CD4-positive, alpha-beta T cell treated with Interleukin-10 for 1 hour (primary cell): ENCODE measurements at regions not wholly inside any gene's neighbourhood (a gene's known extent, or its start where the extent isn't known, plus 50 kb on each side); places are given as distances from the start of the nearest gene placed in this dataset.
"Not testable (repeated sequence)": the region's sequence is repeated elsewhere in the genome, so short reads cannot be mapped to it uniquely, and the experiment has no call there.

ENCODE experiments used
- DNase-seq: peaks from one replicate; pipeline ENCODE4 v3.0.0-alpha.2; 2020

DNA sequence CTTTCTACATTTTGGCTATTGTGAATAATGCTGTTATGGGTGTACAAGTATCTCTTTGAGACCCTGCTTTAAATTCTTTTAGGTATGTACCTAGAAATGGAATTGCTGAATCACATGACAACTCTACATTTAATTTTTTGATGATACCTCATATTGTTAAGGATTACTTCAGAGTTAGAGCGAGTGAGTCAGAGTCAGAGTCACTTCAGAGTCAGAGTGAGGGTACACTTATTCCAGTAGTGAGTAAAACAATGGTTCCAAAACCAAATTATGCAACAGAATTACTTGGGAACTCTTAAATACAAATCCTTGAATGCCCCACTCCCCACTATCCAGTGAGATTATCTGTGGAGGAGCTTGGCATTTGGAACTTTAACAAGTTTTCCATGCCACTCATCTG is 50.3 kb upstream of the SNRK start:
- no peak for DNase-seq

DNA sequence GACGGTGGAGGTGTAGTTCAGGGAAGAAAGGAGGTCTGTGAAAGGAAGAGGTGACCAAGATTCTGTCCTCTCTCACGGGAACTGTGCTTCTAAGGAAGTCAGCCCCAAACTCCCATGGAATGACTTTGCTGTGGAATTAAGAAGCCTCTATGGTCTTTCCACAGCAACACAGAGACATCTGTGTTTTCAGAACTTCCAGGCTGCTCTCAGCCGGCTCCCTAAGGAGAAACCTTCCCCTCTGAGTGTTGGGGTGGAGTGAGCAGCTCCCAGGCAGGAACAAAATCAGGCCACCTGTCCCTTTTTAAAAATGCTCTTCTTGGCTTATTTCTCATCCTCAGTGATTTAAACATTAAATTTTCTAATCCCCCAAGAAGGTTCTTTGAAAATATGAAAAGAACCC is 53.3 kb upstream of the SNRK start:
- no peak for DNase-seq

DNA sequence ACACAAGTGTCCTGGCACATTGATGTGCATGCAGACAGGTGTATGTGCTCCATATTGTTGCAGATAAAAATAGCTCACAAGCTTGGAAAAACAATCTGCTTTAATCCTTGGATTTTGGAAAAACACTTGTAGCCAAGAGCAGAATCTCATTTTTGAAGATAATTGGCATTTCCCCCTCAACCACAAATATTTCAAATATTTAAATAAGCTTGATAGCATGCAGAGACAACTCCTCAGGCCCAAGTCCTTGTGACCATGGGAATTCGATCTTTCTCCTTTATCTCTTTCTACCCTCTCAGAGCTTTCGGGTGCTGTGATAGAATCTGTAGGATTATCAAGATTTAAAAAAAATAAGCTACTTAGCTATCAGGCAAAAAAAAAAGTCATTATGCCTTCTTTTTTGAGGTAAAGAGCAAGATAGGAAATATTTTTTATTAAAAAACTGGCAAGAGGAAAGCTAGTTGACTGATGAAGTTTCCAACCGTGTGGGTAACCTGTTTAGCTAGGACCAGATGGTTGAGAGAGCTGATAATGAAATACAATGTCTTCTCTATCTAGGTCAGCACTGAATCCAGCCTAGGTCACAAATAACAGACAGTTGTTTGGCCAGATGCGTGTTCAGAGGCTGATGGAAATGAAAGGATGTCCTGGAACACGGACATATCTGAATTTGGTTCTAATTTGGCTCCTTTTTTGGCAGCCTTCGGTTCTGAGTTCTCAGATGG is 54.9 kb upstream of the SNRK start:
- DNase-seq = no peak

DNA sequence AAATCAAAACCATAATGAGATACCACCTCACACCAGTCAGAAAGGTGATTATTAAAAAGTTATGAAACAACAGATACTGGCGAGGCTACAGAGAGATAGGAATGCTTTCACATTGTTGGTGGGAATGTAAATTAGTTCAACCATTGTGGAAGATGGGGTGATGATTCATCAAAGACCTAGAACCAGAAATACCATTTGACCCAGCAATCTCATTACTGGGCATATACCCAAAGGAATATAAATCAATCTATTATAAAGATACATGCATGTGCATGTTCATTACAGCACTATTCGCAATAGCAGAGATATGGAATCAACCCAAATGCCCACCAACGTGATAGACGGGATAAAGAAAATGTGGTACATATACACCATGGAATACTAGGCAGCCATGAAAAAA is 56.5 kb upstream of the SNRK start:
- not testable (repeated sequence) for DNase-seq

DNA sequence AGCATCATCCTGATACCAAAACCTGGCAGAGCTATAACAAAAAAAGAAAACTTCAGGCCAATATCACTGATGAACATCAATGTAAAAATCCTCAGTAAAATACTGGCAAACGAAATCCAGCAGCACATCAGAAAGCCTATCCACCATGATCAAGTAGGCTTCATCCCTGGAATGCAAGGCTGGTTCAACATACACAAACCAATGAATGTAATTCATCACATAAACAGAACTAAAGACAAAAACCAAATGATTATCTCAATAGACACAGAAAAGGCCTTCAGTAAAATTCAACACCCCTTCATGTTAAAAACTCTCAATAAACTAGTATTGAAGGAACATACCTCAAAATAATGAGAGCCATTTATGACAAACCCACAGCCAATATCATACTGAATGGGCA is 58.7 kb upstream of the SNRK start:
- not testable (repeated sequence) for DNase-seq

DNA sequence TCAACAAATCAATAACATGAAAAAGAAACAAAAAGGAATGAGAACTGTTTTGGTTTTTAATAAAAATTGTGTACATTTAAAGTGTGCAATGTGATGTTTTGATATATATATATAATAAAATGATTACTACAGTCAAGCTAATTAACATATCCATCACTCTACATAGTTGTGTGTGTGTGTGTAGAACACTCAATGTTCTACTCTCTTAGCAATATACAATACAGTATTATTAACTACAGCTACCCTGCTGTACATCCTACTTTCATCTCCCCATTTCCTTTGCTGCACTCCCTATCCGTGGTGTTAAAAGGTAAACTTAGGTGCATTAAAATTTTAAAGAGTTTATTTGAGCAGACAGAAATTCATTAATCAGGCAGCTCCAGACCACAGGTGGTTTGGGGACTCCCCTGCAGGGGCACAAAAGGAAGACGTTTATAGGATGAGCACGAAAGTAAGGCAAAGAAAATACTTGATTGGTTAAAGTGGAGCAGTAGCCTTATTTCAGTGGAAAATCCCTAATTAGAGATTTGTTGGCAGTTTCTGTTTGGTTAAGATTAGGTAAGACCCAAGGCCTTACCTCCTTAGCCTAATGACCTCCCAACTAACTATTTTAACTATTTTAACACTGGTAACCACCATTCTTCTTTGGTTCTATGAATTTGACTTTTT is 61.8 kb upstream of the SNRK start:
- peak; percentile 53 for DNase-seq

DNA sequence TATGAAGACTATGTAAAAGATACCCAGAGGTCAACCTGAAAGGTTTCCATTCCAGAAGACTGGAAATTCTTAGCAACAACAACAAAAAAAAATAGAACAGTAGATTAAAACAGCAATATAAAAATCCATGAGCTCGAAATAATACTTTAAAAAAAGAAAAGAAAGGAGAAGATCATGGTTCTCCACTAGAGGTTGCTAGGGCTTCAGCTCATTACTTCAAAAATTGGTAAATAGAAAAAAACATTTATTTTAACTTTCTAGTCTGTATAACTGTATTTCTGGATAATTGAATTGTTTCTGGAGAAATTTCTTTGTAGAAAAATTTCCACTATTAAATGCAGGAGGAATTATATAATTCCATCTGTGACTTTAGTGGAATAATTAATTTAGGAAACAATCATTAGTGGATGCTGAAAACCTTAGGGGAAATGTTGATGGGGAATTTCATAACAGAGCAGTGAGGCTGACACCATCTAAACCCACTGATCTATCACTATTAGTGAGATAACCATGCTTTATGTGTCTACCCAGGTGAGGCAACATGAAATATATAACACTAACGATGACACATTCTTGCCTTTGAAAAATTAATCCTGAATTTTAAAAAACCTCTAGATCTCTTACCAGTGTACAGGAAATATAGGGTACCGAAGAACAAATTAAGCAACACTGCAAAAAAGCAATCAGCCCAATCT is 62.5 kb upstream of the SNRK start:
- DNase-seq = peak; percentile 38

DNA sequence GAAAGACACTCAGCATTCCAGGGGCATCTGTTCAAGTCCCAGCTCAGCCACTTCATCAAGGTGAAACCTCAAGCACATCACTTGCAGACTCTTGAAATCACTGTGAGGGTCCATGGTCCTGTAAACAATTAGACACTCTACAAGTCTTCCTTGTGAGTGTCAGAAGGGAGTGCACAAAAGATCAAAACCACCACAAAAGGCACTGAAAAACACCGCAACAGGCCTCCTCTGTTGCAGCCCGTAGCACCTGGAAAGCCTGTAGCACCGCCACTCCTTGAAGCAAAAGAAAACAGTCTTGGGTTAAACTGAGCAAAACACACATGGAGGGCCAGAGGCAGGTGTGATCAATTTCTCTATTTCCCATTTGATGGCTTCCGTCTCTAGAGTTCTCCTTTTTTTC is 63.8 kb upstream of the SNRK start:
- DNase-seq = peak; percentile 35

DNA sequence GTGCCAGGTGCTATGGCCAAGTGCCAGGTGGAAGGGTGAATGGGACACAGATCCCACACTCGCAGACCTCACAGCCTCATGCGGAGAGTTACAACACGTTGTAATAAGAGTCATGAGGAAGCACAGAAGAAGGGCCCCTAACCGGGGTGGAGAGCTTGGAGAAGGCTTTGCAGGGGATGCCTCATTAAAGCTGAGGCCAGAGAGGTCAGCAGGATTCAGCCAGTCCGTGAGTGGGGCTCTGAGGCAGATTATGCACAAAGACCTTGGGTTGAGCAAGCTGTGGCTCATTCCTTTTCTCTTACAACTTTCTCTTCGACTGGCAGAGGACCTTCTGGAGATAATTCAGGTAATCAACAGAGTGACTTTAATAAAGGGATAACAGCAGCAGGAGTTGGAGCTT is 65.3 kb upstream of the SNRK start:
- no peak for DNase-seq

DNA sequence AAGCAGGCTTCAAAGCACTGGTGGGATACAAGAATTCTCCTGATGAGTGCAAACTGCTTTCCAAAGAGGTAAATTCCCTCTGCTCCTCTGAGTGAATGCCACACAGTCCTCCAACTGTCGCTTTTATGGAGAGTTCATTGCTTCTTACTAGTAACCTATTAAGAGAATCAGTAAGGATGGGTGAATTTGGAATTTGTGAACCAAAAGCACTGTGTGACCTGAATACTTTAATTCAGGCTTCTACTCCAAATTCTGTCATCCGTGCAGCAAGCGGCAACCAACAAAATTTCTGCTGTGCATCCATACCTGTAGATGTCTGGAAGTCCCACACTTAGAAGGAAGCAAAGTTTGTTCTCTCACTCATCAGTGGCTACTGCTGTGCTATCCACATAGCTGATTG is 66.7 kb upstream of the SNRK start:
- DNase-seq = no peak

DNA sequence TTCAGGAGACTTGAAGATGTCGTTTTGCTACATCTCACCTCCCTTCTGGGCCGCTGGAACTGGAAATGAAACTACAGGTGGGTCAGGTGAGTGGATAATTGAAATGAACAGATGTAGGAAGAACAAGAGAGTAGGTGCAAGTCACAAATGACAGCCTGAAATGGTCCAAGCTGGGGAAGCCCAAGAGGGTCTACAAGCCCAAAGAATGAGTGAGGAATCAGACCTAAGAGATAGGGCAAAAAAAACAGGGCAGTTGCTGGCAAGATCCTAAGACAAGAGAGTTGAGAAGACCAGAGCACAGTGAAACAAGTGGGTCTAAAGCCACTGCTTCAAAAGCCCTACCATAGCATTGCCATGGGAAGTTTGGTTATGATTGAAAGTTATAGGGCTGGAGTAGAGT is 67.4 kb upstream of the SNRK start:
- DNase-seq = no peak

DNA sequence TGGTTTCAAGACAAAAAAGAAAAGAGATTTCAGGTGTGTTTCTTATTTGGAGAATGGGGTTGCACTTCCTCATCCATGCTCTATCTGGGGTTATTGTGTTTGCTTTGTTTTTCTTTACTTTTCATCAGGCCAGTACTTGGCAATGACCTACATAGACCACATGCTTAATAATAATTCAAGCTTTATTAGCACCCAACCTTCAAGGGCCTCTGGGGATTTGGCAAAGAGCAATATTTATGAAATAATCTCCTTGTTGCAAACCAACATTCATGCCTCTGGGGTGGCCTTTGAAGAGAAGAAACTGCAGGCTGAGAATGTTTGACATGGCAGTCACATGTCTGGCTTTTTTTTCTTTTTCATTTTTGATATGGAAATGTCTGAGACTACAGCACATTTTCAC is 68.2 kb upstream of the SNRK start:
- no peak for DNase-seq

DNA sequence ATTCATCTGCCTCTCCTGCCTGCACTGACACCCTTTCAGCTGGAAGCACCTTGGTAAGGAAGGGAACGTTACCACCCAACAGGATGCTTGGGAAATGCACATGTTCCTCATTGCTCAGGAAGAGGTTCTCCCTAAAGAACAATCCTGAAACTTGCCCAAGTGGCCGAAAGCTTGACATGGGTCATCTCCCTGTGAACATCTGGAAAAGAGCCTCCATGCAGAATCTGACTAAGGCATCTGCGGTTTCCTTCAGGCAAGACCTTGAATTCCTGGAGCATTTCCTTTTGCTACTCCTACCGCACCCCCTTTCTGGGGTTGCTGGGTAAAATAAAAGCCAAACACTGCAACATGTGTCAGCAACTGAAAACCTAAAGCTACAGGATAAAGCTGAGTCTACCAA is 68.7 kb upstream of the SNRK start:
- DNase-seq = no peak

DNA sequence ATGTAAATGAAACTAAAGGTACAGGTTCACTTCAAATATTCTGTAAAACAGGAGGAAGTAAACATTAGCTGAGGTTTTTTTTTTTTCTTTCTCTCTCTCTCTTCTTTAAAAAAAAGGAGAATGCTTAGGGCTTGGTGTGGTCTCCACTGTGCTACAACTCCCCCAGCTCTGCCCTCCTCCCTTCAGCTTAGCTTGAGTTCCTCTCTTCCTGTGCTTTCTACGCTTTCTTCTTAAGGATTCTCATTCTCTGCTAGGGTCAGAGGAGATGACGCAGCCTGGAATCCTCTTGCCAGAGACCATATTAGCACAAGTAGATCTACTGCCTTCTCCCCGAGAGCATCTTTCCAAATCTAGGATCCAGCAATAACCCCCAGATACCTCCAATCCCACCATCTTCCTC is 69.1 kb upstream of the SNRK start:
- no peak for DNase-seq

DNA sequence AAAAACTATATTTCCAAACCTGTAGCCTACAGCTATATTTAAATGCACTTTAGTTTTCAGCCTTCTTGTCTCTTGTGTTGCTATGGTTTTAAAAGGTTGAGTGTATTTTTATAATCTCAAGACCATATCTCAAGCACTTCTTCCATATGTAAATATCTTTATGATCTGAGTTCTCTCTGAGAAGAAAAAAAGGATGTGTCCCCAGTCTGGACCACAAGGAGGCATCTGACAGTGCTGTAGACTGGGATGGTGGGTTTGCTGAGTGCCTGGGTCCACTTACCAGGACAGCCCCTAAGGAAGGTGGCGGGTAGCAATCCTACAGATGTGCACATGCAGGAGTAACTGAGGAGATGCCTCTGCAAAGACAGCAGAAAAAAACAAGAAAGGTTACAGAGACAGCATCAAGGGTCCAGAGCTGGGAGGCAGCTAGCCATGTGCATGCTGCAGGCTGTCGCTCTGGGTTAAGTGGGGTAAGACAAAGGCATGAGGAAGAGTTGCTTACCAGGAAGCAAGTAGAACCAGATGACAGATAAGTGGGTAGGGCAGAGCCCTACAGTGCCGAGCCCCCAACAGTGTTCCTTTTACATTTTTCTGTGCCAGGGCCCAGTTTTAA is 70.6 kb upstream of the SNRK start:
- no peak for DNase-seq

DNA sequence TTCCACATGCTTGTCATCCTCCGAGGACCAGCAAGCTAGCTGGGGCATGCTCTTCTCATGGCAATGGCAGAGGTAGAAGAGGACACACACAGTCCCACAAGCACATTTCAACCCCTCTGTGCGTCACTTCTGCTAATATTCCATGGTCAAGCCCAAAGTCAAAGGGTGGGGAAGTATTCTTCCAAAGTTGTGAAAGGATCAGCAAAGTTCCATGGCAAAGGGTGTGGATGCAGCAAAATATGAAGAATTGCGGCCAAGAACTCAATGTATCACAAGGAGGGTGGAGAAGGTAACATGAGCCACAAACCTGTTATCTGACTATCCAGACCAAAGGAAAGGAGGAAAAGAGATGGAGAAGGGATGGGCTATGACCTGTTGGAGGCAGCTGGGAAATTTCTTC is 71.2 kb upstream of the SNRK start:
- no peak for DNase-seq

DNA sequence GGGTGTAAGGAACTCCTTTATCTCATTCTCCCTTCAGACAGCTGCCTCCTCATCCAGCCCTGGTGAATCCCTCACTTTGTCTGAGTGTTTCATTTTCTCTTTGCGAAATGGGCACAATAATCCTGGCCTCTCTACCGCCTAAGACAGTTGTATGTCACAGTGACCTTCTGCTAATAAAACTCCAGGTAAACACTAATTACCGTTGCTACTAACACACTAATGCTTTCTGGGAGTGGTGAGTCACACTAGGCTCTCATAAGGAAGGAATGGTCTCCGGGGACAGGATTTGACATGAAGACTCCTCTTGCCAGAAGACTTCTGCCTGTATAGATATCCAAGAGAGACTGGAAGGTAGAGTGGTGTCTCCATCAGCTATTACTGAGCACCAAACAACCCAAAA is 71.7 kb upstream of the SNRK start:
- DNase-seq = no peak

DNA sequence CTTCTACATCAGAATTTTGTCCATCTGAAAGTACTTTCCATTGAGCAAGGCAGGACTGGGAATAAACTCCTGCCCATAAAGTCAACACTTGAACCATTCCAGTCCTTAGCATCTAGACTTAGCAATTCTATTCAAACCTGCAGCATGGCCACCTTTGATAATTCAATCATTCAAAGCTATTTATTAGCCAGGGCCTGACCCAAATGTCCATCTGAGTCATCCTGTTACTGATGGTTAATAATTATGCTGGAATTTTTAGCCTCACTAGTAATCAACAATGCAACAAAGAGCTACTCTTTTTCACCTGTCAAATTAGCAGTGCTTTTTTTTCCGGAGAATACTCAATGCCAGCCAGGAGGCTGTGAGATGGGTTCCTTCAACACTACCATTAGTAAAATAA is 72.7 kb upstream of the SNRK start:
- DNase-seq = no peak

DNA sequence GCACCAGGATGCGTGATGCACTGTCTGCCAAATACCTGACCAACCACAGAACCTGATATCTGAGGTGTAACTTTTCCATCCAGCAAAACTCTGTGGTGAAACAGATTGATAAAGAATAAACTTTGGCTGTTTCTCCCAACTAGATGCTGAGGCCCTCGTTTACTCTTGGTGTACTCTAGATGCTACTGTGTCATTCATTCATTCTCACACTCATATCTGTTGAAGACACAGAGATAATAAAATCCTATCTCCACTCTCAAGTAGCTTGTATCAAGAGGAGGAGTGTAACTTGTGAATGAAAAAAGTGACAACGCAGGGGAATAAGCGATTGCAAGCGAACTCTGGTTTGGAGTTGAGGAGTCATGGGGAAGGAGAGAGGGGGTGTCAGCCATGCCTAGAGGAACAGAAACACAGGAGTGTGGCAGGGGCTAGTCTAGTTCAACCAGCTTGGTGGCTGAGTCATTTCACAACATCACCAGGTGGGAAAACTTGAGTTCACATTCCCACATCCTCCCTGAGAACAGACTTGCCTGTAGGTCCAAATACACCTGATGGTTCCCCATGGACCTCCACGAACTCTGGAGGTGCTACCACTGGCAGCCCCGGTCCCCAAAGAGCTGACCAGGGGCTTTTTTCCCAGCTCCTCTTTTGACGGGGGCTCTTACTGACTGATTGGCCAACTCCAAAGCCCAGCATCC is 73.3 kb upstream of the SNRK start:
- no peak for DNase-seq

DNA sequence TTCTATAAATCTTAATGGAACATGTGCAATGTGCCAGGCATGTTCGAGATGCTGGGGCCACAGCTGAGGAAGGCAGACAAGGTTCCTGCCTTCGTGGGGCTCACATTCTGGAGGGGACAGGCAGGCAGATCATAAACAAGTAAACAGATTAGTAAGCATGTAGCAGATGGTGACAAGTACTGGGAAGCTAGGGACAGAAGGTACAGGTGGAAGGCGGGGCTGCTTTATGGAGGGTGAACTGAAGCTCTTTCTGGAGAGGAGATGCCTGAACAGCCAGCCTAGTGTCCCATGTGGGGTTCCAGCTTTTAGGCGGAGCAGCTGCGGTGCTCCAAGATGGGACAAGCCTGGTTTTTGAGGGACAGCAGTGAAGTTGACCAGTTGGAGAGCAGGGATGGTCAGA is 74.7 kb upstream of the SNRK start:
- no peak for DNase-seq

DNA sequence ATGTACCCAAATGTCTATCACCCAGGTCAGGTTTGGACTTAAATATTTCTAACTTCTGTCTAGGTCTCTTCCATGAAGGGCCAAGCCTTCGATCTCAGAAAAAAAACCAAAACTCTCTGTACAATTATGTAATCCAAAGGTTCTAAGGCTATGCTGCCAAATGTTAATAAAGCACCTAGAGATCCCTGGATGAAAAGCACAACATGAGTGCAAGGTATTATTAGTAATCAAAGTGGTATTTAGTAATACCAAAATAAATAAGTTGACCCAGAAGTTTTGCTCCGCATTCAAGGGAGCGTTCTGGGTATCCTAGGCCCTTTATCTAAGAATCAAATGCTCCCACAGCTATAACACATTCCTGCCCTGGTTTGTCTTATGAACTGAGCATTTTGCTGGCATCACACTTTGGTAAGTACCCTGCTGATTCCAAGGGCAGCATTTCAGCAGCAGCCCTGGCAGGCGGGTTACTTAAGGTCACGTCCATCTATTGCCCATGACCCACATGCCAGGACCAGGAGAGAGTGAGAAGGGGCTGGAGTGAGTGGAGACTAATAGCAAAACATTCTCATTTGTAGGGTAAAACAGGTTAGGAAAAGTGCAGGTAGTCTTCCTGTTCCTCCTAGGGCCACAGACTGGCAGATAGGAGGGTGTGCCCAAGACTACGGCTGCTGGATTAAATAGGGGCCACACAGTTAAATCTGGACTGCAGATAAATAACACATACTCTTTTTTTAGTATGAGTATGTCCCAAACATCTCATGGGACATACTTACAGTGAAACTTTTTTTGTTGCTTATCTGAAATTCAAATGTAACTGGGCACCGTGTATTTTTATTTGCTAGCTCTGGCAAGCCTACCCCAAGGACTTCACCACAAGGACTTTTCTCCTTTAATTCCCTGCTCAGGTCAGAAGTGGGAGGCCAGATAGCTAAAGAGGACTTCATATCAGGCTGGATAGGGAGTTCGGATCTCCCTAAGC is 76.0 kb upstream of the SNRK start:
- no peak for DNase-seq

DNA sequence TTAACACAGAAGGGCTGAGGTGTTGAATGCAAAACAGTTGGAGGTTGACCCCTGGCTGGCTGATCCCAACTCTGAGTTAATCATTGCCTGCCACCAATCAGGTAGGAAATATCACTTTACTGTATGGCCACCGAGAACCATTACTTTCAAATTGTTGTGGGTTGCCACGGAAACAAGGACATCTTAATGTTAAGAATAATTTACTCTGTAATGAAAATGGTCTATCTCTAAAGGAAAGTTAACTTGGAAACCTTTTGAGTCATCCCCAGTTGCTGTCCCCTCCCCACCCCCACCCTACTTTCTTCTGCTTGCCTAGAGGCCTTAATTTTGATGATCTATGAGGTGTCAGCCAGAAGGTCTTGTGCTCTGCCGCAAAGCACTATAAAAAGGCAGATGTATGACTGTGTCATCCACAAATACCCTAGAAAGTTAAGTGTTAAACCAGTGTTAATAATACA is 78.7 kb upstream of the SNRK start:
- DNase-seq = no peak
